Activated CD4-positive, alpha-beta T cell treated with anti-CD3 and anti-CD28 coated beads, Interleukin-2, amount 10 ng/mL, durations not matched to agents 24 days and 14 days (primary cell): ENCODE measurements at regions not wholly inside any gene's neighbourhood (a gene's known extent, or its start where the extent isn't known, plus 50 kb on each side); places are given as distances from the start of the nearest gene placed in this dataset.
"Not testable (repeated sequence)": the region's sequence is repeated elsewhere in the genome, so short reads cannot be mapped to it uniquely, and the experiment has no call there.

Experiments used
- DNase-seq: peaks from one replicate; pipeline ENCODE4 v3.0.0; 2022
- H3K27ac Mint-ChIP-seq: one replicate; pipeline ENCODE4 v1.8.0; 2022; ENCODE audit warnings: mild to moderate bottlenecking, mixed read lengths
- H3K27me3 Mint-ChIP-seq: one replicate; pipeline ENCODE4 v1.8.0; 2022; ENCODE audit warnings: mixed read lengths
- H3K36me3 Mint-ChIP-seq: one replicate; pipeline ENCODE4 v1.8.0; 2022; ENCODE audit warnings: low read depth, mild to moderate bottlenecking, mixed read lengths
- H3K4me1 Mint-ChIP-seq: one replicate; pipeline ENCODE4 v1.8.0; 2021; ENCODE audit warnings: mixed read lengths
- H3K4me3 Mint-ChIP-seq: one replicate; pipeline ENCODE4 v1.8.0; 2022; ENCODE audit warnings: mild to moderate bottlenecking, moderate library complexity, mixed read lengths
- H3K9me3 Mint-ChIP-seq: one replicate; pipeline ENCODE4 v1.8.0; 2021; ENCODE audit warnings: mixed read lengths
- intact Hi-C: fragments of 100-400 bp; cut with micrococcal nuclease; formaldehyde crosslinking; loops from one replicate; pipeline ENCODE4 v1.15.1; 2023

DNA sequence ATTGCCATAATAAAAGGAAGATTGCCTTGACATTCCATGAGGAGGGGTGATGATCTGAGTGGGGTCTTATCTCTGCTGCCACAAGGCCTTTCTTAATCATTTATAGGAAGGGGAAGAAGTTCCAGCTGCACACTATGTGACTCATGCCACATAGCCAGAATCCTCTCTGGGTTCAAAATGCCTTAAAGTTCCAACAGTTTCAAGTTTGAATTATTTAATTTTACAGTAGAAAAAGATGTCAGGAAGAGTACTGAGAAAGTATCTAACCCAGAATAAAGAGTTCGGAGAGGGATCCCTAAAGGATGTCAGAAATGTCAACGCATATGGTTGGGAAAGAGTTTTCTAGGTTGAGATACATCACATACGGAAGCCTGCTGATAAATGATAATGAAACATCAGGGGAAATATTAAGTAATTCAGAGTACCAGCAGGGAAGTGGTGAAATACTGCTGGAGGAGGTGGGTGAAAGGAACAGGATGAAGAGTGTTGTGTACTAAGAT is 999.9 kb downstream of the TSN start:
- DNase-seq, result no peak
- Mint-ChIP-seq H3K36me3 (no peaks in the 10 kb centered on the region), H3K4me3 (no peak overlapping the region), H3K4me1 (no peaks in the 10 kb centered on the region), H3K27ac (no peak overlapping the region), H3K27me3 (no peaks in the 10 kb centered on the region), H3K9me3 (no peaks in the 10 kb centered on the region)
- intact Hi-C loops, result no loop called here

DNA sequence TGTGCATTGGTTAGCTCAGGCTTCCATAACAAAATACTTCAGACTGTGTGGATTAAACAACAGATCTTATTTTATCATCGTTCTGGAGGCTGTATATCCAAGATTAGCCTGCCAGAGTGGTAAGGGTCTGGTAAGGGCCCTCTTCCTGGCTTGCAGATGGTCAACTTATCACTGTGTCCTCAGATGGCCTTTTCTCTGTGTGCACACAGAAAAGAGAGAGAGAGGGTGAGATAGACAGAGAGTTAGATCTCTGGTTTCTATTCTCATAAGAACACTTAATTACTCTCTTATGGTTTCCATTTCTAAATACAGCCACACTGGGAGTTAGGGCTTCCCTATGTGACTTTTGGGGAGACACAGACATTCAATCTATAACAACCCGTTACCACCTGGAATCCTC is 1003.5 kb downstream of the TSN start:
- intact Hi-C loops, result no loop called here
- Mint-ChIP-seq H3K4me3 (no peak overlapping the region), H3K36me3 (no peaks in the 10 kb centered on the region)

DNA sequence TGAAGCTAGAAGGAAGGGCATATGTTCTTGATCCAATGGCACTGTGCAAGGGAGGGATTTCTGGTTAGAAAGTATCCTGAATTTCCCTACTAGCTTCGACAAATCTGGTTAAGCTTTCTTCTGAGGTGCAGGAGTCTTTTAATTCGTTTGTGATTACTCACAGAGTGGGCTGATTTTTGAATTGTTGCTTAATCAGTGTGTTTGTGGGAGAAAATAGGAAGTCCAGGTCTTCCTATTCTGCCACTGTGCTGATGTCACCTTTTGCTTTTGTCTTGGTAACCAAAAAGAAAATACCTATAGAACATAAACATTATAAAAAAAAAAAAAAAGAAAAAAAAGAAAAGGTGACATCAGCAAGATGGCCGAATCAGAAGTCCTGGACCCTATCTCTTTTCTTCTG is 1008.6 kb downstream of the TSN start:
- intact Hi-C loops, result no loop called here
- Mint-ChIP-seq H3K27ac (no peak overlapping the region), H3K27me3 (no peaks in the 10 kb centered on the region), H3K9me3 (peaks cover 3% of the 10 kb centered on the region), H3K36me3 (no peaks in the 10 kb centered on the region), H3K4me1 (no peaks in the 10 kb centered on the region), H3K4me3 (no peak overlapping the region)
- no peak for DNase-seq

More for the DNA sequence above, 1003.5 kb downstream of the TSN start:
- no peaks in the 10 kb centered on the region for H3K27me3 Mint-ChIP-seq
- no peak overlapping the region for H3K27ac Mint-ChIP-seq
- H3K4me1 Mint-ChIP-seq, result no peaks in the 10 kb centered on the region
- no peaks in the 10 kb centered on the region for H3K9me3 Mint-ChIP-seq
- no peak for DNase-seq

DNA sequence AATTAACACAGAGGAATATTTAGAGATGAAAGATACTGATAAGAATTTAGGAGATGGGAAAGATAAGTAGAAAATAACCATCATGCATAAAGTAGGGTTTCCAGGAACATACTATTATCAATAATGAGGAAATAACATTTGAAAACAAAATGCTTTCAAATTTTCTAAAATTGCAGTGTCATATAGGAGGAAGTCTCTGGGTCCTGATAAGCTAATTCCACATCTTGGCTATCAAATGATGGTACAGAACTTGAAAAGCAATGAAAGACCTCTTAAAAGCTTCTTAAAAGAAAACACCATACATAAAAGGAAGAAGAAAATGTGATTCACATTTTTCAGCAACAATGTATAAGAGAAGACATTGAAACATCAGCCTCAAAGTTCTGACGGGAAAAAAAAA is 1024.8 kb downstream of the TSN start:
- Mint-ChIP-seq H3K4me3 (no peak overlapping the region), H3K4me1 (no peaks in the 10 kb centered on the region), H3K36me3 (no peaks in the 10 kb centered on the region), H3K27me3 (no peaks in the 10 kb centered on the region), H3K9me3 (peaks cover 8% of the 10 kb centered on the region), H3K27ac (no peak overlapping the region)
- no peak for DNase-seq
- intact Hi-C loops, result no loop called here

DNA sequence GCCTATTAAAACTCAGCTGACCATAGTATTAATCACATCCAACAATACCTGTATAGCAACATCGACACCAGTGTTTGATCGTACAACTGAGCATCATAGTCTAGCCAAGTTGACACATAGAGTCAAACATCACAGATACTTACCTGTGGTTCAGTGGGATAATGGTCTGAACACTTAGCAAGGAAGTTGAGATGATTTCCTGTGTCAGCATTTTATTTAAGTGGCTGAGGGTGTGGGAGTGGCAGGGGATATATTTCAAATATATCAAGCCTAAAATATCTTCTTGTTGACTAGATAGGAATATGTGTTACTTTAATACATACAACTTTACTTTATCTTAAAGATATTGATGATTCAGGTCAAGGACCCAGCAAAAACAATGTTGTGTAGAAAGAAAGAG is 1038.6 kb downstream of the TSN start:
- Mint-ChIP-seq H3K4me3 (no peak overlapping the region), H3K9me3 (no peaks in the 10 kb centered on the region), H3K4me1 (no peaks in the 10 kb centered on the region), H3K27ac (no peak overlapping the region), H3K36me3 (no peaks in the 10 kb centered on the region), H3K27me3 (no peaks in the 10 kb centered on the region)
- intact Hi-C loops, result no loop called here
- DNase-seq, result no peak

DNA sequence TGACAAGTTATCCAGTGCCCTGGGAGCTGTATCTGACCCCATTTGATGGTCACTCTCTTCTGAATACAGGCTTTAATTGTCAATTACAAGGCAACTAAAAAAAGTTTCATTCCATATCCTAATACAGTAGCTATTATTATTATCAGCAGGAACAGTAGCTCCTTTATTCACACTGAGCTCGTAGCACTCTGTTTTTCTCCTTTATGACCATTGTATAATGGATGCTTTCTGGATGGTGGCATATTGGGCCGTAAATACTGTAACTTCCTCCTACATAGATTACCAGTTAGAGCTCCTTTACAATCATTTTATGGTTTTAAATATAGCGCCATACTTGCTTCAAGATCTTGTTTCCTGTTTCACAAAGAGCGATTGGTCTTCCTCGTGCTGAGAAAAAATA is 1040.3 kb downstream of the TSN start:
- no peaks in the 10 kb centered on the region for H3K4me1 Mint-ChIP-seq
- H3K27me3 Mint-ChIP-seq, result no peaks in the 10 kb centered on the region
- H3K36me3 Mint-ChIP-seq, result no peaks in the 10 kb centered on the region
- no peak overlapping the region for H3K4me3 Mint-ChIP-seq
- no peaks in the 10 kb centered on the region for H3K9me3 Mint-ChIP-seq
- intact Hi-C loops, result no loop called here
- no peak for DNase-seq
- H3K27ac Mint-ChIP-seq, result no peak overlapping the region

DNA sequence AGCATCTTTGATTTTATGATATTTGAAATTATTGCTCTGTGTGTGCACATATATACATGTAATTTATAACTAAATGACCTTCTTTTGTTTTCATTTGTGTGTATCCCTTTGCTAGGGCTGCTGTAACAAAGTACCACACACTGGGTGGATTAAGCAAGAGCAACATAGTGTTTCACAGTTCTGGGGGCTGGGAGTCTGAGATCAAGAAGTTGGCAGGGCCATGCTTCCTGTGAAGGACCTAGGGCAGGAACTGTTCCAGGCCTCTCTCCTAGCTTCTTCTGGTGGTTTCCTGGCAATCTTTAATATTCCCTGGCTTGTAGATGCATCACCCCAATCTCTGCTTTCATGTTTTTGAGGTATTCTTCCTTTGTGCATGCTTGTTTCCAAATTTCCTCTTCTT is 1043.9 kb downstream of the TSN start:
- Mint-ChIP-seq H3K4me3 (no peak overlapping the region), H3K27me3 (no peaks in the 10 kb centered on the region), H3K27ac (no peak overlapping the region), H3K36me3 (no peaks in the 10 kb centered on the region), H3K4me1 (no peaks in the 10 kb centered on the region), H3K9me3 (no peaks in the 10 kb centered on the region)
- intact Hi-C loops, result no loop called here
- no peak for DNase-seq

DNA sequence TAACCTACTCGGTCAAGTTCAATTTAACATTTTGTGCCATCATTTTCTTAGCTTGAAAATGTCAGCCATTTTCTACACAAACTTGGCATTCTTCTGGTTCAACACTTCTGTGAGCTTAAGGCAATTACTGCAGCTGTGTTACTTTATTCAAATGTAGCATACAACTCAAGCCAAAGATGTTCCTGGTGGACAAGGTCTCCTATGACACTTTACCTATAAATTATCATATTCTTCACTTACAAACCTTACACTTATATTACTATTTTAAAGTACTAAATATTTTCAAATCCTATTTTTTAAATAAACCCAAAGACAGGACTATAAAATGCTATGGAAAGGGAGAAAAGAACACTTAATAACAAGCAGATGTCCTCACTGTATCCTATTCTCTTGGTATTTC is 1045.3 kb downstream of the TSN start:
- Mint-ChIP-seq H3K4me1 (no peaks in the 10 kb centered on the region), H3K27ac (no peak overlapping the region), H3K4me3 (no peak overlapping the region), H3K9me3 (no peaks in the 10 kb centered on the region), H3K36me3 (no peaks in the 10 kb centered on the region), H3K27me3 (no peaks in the 10 kb centered on the region)
- DNase-seq, result no peak
- intact Hi-C loops, result no loop called here

DNA sequence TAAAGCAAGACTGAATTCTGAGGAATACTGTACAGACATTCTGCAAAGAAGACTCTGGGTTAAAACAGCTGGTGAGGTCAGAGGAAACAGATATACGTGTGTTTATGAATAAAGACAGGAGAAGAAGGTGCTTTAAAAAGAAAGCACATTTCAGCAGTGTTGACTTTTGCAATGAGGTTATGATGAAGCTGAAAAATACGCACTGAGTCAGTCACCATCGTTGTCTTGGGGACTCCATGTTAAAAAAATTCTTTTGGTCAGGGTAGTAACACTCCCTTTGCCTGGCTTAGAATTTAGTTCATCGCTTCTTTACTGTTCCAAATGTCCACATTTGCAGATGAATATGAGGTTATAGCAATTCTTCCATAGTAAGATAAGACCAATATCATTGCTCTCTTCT is 1049.0 kb downstream of the TSN start:
- intact Hi-C loops, result no loop called here
- Mint-ChIP-seq H3K27me3 (no peaks in the 10 kb centered on the region), H3K4me1 (no peaks in the 10 kb centered on the region), H3K4me3 (no peak overlapping the region), H3K9me3 (no peaks in the 10 kb centered on the region), H3K27ac (no peak overlapping the region), H3K36me3 (no peaks in the 10 kb centered on the region)
- DNase-seq, result no peak

DNA sequence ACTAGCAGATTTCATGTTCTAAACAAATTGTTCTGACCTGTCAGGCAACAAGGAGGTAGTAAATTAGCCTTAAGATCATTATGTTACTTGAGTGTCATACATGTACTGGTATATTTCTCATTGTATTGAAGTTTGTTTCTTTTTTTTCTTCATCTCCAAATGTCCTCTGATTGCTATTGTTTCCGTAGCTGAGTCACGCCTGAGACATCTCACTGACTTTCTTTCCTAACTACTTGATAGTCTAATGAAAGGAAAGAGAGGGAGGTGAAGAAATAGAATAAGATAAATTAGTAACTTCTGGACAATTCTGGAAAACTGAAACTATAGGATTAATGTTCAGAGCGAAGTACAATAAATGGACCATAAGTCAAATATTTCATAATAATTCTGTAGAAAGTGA is 1049.9 kb downstream of the TSN start:
- Mint-ChIP-seq H3K27ac (no peak overlapping the region), H3K27me3 (no peaks in the 10 kb centered on the region), H3K4me1 (no peaks in the 10 kb centered on the region), H3K36me3 (no peaks in the 10 kb centered on the region), H3K4me3 (no peak overlapping the region), H3K9me3 (no peaks in the 10 kb centered on the region)
- intact Hi-C loops, result no loop called here
- DNase-seq, result no peak

DNA sequence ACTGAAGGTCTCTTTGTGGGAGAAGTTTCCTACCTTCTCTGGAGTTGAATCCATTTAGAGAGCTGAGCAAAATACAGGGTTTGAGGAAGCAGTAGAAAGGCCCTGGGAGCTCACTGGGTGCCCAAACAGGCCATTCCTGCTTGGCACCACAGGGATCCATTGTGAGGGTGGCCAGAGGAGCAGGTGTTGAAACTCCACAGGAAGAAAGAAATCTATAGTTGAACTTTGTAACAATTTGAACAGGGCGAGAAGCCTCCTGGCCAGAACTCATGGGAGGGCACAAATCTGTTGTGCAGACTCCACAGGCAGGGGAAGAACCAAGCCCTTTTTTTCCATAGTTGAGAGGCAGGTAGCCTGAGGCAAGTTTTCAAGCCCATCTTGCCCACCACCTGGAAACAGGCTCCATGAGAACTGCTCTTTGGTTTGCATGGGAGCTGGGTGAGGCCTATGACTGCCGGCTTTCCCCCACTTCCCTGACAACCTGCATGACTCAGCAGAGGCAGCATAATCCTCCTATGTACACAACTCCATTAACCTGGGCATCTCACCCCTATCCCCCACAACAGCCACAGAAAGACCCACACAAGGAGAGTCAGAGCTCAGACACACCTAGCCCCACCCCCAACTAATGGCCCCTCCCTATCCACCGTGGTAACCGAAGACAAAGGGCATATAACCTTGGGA is 1053.0 kb downstream of the TSN start:
- no peak for DNase-seq
- no peaks in the 10 kb centered on the region for H3K27me3 Mint-ChIP-seq
- H3K36me3 Mint-ChIP-seq, result no peaks in the 10 kb centered on the region
- no peak overlapping the region for H3K4me3 Mint-ChIP-seq
- no peaks in the 10 kb centered on the region for H3K4me1 Mint-ChIP-seq
- H3K27ac Mint-ChIP-seq, result no peak overlapping the region
- intact Hi-C loops, result no loop called here
- peaks cover 5% of the 10 kb centered on the region for H3K9me3 Mint-ChIP-seq

DNA sequence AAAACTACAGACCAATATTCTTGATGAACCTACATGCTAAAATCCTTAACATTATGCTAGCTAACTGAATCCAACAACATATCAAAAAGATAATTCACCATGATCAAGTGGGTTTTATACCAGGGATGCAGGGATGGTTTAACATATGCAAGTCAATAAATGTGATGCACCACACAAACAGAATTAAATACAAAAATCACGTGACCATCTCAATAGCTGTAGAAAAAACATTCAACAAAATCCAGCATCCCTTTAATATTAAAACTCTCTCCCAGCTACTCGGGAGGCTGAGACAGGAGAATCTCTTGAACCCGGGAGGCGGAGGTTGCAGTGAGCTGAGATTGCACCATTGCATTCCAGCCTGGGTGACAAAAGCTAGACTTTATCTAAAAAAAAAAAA is 1056.8 kb downstream of the TSN start:
- H3K4me1 Mint-ChIP-seq, H3K36me3 Mint-ChIP-seq, H3K27me3 Mint-ChIP-seq, H3K27ac Mint-ChIP-seq, H3K9me3 Mint-ChIP-seq, DNase-seq, intact Hi-C loops, H3K4me3 Mint-ChIP-seq: not testable (repeated sequence)

DNA sequence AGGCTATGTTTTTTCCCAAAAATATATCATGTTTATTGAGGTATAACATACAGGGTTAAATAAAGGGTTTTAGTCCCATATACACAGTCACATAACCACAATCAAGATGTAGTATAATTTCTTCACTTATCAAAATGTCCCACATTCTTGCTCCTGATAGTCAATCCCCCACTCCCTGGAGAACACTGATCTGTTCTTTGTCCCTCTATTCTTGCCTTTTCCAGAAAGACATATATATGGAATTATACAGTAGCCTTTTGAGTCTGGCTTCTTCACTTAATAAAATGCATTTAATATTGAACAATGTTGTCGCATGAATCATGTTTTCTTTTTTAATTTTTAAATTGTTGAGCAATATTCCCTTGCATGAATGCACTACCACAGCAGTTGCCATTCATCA is 1059.7 kb downstream of the TSN start:
- no peak overlapping the region for H3K27ac Mint-ChIP-seq
- H3K4me1 Mint-ChIP-seq, result no peaks in the 10 kb centered on the region
- no peaks in the 10 kb centered on the region for H3K27me3 Mint-ChIP-seq
- H3K36me3 Mint-ChIP-seq, result no peaks in the 10 kb centered on the region
- DNase-seq, result no peak
- intact Hi-C loops, result no loop called here
- H3K4me3 Mint-ChIP-seq, result no peak overlapping the region
- peaks cover 6% of the 10 kb centered on the region for H3K9me3 Mint-ChIP-seq

DNA sequence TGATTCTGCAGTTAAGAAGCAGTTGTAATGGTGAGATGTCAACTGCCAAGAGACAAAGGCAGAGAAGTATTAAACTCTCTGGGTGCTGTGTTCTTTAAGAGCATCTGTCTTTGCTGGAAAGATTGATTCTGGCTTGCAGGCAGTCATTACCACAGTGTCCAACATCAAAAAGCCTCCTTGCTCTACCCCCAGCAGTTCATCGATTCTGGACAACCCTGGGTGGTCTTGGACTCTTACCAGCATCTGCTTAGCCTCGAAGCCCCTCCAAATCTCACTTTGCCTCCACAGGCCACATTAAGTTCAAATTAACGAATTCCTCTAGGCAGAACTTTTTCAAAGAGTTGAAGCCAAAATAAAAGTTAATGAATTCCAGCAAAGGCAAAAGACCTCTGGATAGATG is 1061.4 kb downstream of the TSN start:
- no peaks in the 10 kb centered on the region for H3K4me1 Mint-ChIP-seq
- intact Hi-C loops, result no loop called here
- H3K27me3 Mint-ChIP-seq, result no peaks in the 10 kb centered on the region
- H3K36me3 Mint-ChIP-seq, result no peaks in the 10 kb centered on the region
- no peak overlapping the region for H3K27ac Mint-ChIP-seq
- DNase-seq, result no peak
- H3K4me3 Mint-ChIP-seq, result no peak overlapping the region
- H3K9me3 Mint-ChIP-seq, result peaks cover 4% of the 10 kb centered on the region

DNA sequence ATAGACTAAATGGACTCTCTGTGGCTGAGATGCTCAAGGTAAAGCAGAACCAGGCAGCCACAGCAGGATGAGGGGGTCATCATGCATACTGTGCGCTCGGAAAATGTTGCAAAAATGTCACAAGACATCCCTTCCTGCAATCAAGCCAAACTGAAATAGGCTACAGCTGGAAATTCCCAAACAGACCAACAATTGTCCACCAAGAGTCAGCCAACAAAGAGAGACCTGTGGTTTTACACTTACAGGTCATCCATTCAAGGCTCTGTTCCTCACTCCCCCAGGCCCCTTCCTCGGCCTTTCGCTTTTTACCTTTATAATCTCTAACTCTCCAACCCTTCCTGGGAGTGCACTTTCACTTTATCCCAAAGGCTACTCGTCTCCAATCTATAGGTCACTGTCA is 1066.9 kb downstream of the TSN start:
- H3K27me3 Mint-ChIP-seq, result no peaks in the 10 kb centered on the region
- no peaks in the 10 kb centered on the region for H3K36me3 Mint-ChIP-seq
- no peak for DNase-seq
- peaks cover 8% of the 10 kb centered on the region for H3K9me3 Mint-ChIP-seq
- intact Hi-C loops, result no loop called here
- no peaks in the 10 kb centered on the region for H3K4me1 Mint-ChIP-seq
- H3K4me3 Mint-ChIP-seq, result no peak overlapping the region
- H3K27ac Mint-ChIP-seq, result no peak overlapping the region
